HuH-7 (cell line): ENCODE measurements at regions not wholly inside any gene's neighbourhood (a gene's known extent, or its start where the extent isn't known, plus 50 kb on each side); places are given as distances from the start of the nearest gene placed in this dataset.
A peak's percentile ranks its signal among the peaks of the same experiment; 100 is the strongest.
"Not testable (repeated sequence)": the region's sequence is repeated elsewhere in the genome, so short reads cannot be mapped to it uniquely, and the experiment has no call there.

Experiments used
- DNase-seq: peaks from one replicate; pipeline ENCODE4 v3.0.0; 2011; ENCODE audit warnings: low spot score

- DNase-seq: no peak
Measured at GRCh38 chr12:75795125-75795524, 236.5 kb downstream of the PHLDA1 start.

- DNase-seq: no peak
Measured at GRCh38 chr12:75792687-75793086, 238.9 kb downstream of the PHLDA1 start.

GRCh38 chr12:75790219-75790618 is 241.4 kb downstream of the PHLDA1 start:
- no peak for DNase-seq

GRCh38 chr12:75787146-75787545 is 244.4 kb downstream of the PHLDA1 start:
- not testable (repeated sequence) for DNase-seq

GRCh38 chr12:75786070-75786469 is 245.5 kb downstream of the PHLDA1 start:
- no peak for DNase-seq

GRCh38 chr12:75784591-75784990 is 247.0 kb downstream of the PHLDA1 start:
- peak; percentile 26 for DNase-seq

- DNase-seq: no peak
Measured at GRCh38 chr12:75783093-75783877, 248.3 kb downstream of the PHLDA1 start.

- DNase-seq: no peak
Measured at GRCh38 chr12:75782069-75782581, 249.5 kb downstream of the PHLDA1 start.

- DNase-seq: no peak
Measured at GRCh38 chr12:75781532-75782046, 250.0 kb downstream of the PHLDA1 start.

GRCh38 chr12:75779891-75780496 is 251.6 kb downstream of the PHLDA1 start:
- DNase-seq: no peak

- DNase-seq: no peak
Measured at GRCh38 chr12:75774261-75775052, 257.1 kb downstream of the PHLDA1 start.

- DNase-seq: no peak
Measured at GRCh38 chr12:75773377-75773776, 258.2 kb downstream of the PHLDA1 start.

- no peak for DNase-seq
Measured at GRCh38 chr12:75771023-75771422, 259.6 kb upstream of the KRR1 start.

- no peak for DNase-seq
Measured at GRCh38 chr12:75767957-75768356, 256.5 kb upstream of the KRR1 start.

- no peak for DNase-seq
Measured at GRCh38 chr12:75766263-75767160, 255.1 kb upstream of the KRR1 start.

GRCh38 chr12:75765170-75766059 is 254.0 kb upstream of the KRR1 start:
- no peak for DNase-seq

GRCh38 chr12:75764091-75764841 is 252.9 kb upstream of the KRR1 start:
- DNase-seq: no peak

- no peak for DNase-seq
Measured at GRCh38 chr12:75760573-75761294, 249.3 kb upstream of the KRR1 start.
